ENCODE measurements at regions not wholly inside any gene's neighbourhood (a gene's known extent, or its start where the extent isn't known, plus 50 kb on each side); places are given as distances from the start of the nearest gene placed in this dataset.

DNA sequence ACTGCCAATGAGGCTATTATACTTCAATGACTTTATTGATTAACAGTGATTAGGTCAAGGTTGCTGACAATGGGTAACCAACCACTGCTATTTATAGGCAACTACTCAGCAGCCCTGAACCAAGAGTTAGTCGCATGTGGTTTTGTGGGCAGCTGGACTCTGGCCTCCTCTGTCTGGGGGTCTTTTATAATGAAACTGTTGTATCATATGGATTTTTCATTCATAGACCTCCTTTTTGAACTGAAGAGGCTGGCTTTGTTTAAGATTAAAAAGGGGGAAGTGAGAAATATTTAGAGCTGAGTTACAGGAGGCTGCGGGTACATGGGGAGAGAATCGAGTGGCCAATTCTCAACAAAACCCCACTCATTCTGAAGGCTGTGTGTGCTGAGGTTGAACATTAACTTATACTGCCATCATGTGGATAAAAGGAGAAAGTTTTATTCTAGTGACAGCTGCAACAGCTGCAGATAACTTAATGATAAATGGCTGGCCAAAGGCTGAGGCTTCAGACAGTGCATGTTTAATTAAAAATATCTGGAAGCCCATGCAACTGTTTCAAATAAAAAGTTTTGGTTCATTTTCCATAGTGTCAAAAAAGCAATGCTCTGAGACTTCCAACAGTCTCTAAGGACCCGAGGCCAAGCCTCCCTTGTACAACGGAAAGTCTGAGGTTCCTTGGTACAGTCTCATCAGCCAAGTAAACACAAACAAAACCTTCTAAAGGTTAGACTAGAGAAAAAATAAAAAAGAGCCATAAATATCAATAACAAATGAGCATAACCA is 682.6 kb downstream of the KCNA4 start:
- peaks cover 27% of the 10 kb centered on the region for H3K27me3 ChIP-seq (ENCODE audit: low read depth)
- intact Hi-C loops (cut with micrococcal nuclease), result no loop called here

DNA sequence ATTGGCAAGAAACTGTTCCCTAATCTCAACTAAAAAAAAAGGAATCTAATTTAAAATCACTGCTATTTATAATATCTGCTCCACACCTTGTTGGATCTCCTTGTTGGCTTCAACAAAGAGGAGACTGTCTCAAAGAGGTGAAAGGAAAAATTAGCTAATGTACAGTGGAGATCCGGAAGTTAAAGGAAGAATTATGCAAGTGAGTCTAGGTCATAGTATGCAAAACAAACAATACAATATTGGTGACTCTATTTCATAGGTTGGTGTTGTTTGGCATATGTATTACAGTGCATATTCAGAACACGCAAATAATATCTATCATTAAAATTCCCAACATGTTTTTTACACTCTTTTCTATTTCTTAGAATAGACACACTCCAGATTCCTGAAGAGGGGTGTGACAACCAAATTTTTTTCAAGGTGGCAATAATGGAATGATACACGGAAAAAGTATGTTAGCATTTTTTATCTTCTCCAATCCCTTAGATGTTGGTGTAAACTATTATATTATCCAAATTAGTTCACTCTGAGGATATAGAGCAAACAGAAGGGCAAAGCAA is 685.3 kb downstream of the KCNA4 start:
- intact Hi-C loops (cut with micrococcal nuclease), result no loop called here
- Histone ChIP-seq H3K27me3 (ENCODE audit: low read depth) (peaks cover 15% of the 10 kb centered on the region), H3K9me3 (replicated peaks) (no peaks in the 10 kb centered on the region), H3K36me3 (no peaks in the 10 kb centered on the region), H3K27ac (replicated peaks) (no peak overlapping the region), H3K4me1 (no peaks in the 10 kb centered on the region), H3K4me3 (no peak overlapping the region)
- TF ChIP-seq, protein P1, sequence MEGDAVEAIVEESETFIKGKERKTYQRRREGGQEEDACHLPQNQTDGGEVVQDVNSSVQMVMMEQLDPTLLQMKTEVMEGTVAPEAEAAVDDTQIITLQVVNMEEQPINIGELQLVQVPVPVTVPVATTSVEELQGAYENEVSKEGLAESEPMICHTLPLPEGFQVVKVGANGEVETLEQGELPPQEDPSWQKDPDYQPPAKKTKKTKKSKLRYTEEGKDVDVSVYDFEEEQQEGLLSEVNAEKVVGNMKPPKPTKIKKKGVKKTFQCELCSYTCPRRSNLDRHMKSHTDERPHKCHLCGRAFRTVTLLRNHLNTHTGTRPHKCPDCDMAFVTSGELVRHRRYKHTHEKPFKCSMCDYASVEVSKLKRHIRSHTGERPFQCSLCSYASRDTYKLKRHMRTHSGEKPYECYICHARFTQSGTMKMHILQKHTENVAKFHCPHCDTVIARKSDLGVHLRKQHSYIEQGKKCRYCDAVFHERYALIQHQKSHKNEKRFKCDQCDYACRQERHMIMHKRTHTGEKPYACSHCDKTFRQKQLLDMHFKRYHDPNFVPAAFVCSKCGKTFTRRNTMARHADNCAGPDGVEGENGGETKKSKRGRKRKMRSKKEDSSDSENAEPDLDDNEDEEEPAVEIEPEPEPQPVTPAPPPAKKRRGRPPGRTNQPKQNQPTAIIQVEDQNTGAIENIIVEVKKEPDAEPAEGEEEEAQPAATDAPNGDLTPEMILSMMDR (IDR thresholded peaks at IDR 0.05; ENCODE audit: borderline replicate concordance), result no peak
- DNase-seq, result no peak

More for the DNA sequence above, 682.6 kb downstream of the KCNA4 start:
- DNase-seq, result no peak
- TF ChIP-seq, protein P1 (IDR thresholded peaks at IDR 0.05; ENCODE audit: borderline replicate concordance), result peak; percentile 50
- Histone ChIP-seq H3K4me1 (no peaks in the 10 kb centered on the region), H3K4me3 (no peak overlapping the region), H3K27ac (replicated peaks) (no peak overlapping the region), H3K36me3 (no peaks in the 10 kb centered on the region), H3K9me3 (replicated peaks) (no peaks in the 10 kb centered on the region)

DNA sequence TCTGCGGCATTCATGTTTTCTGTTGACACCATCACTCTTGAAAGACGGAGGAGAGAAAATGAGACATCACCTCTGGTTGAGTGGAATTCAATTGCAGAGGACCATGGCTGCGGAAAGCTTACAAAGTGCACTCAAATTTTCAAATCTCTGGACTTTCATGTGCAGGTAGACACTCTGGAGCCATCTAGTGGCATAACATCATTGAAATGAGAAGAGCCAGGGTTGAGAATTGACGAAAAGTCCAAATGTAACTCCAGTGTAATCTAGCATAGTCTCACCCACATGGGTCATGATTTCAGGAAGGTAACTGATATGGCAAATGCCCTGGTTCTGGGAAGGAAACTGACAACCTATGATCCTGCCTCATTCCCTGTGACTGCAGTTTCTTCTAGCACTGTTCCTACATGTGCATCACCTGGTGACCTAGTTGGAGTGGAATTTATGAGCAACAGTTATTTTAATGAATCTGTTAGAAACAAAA is 687.8 kb downstream of the KCNA4 start:
- Histone ChIP-seq H3K4me1 (no peaks in the 10 kb centered on the region), H3K27me3 (ENCODE audit: low read depth) (peaks cover 15% of the 10 kb centered on the region), H3K9me3 (replicated peaks) (no peaks in the 10 kb centered on the region), H3K27ac (replicated peaks) (no peak overlapping the region), H3K4me3 (no peak overlapping the region), H3K36me3 (no peaks in the 10 kb centered on the region)
- TF ChIP-seq, protein P1 (IDR thresholded peaks at IDR 0.05; ENCODE audit: borderline replicate concordance), result peak; percentile 48
- DNase-seq, result no peak
- intact Hi-C loops (cut with micrococcal nuclease), result no loop called here

DNA sequence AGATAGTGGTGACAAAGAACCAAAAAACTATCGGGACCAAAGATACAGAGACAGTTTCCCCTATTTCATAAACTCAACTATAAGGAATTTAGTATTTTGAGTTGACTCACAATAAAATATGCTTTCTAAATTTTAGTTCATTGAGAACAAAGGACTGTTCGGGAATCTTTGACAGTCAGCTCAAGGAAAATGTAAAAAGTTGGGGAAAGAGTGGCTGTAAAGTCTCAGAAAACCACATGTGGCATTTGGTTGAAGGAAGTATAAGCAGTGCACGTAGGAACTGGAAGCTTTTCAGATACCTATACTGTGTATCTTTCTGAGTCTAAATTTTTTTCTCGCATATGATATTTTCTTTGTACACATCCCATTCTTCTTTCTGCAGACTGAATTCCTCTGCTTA is 688.9 kb downstream of the KCNA4 start:
- Histone ChIP-seq H3K27me3 (ENCODE audit: low read depth) (peaks cover 13% of the 10 kb centered on the region), H3K4me3 (no peak overlapping the region), H3K4me1 (no peaks in the 10 kb centered on the region), H3K9me3 (replicated peaks) (no peaks in the 10 kb centered on the region), H3K27ac (replicated peaks) (no peak overlapping the region), H3K36me3 (no peaks in the 10 kb centered on the region)
- intact Hi-C loops (cut with micrococcal nuclease), result no loop called here
- TF ChIP-seq, protein P1 (IDR thresholded peaks at IDR 0.05; ENCODE audit: borderline replicate concordance), result no peak
- no peak for DNase-seq

DNA sequence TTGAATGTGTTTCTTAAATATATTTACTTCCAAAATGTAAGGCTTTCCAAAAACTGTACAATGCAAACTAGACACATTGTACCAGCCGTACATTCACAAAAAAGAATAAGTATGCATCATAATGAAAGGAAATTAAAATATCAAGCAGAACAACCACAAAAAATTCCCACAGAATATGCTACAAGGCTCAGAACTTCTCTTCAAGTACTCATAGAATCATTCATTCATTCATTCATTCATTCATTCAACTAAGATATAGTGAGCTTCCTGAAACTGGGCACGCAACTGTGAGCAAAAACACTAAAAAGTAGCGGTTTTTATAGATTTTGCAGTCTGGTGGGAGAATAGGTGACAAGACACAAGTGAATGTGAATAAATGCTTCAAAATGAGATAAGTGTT is 690.1 kb downstream of the KCNA4 start:
- TF ChIP-seq, protein P1 (IDR thresholded peaks at IDR 0.05; ENCODE audit: borderline replicate concordance), result no peak
- DNase-seq, result no peak
- H3K36me3 ChIP-seq, result no peaks in the 10 kb centered on the region
- intact Hi-C loops (cut with micrococcal nuclease), result no loop called here
- peaks cover 2% of the 10 kb centered on the region for H3K27me3 ChIP-seq (ENCODE audit: low read depth)
- no peaks in the 10 kb centered on the region for H3K9me3 ChIP-seq (replicated peaks)
- no peak overlapping the region for H3K27ac ChIP-seq (replicated peaks)
- H3K4me1 ChIP-seq, result no peaks in the 10 kb centered on the region
- H3K4me3 ChIP-seq, result no peak overlapping the region

All from left ventricle myocardium inferior (tissue), 1 donor.